HepG2 (cell line): ENCODE measurements at regions not wholly inside any gene's neighbourhood (a gene's known extent, or its start where the extent isn't known, plus 50 kb on each side); places are given as distances from the start of the nearest gene placed in this dataset.

Experiments
- ATAC-seq: fragments of 200-7000 bp; cut with Tn5 transposase; 3 replicates; pipeline ENCODE4 v1.9.1; 2020; ENCODE audit warnings: mild to moderate bottlenecking, moderate library complexity
- BruUV-seq: library from RNA; stranded (reverse); fragments of 400-500 nt; replicated peaks from 2 replicates; lab custom pipeline; 2021; lab: Mats Ljungman, UMichigan
- CTCF ChIA-PET: fragments of 300-600 bp; formaldehyde crosslinking; extraction: SDS; loops from one replicate; lab custom pipeline; 2021; ENCODE audit warnings: low total read pairs, inconsistent platforms, low intra/inter-chr PET ratio; lab: Yijun Ruan, JAX
- POLR2A ChIA-PET: fragments of 350-600 bp; sonication (Branson Sonifier 250); formaldehyde crosslinking; loops from one replicate; lab custom pipeline; 2020; ENCODE audit warnings: antibody characterized with exemption, inconsistent platforms; lab: Yijun Ruan, JAX
- DNase-seq: peaks from one replicate; pipeline ENCODE4 v3.0.0-alpha.2; 2015; ENCODE audit warnings: low spot score
- FAIRE-seq: peaks from 3 replicates; lab custom pipeline; 2011; peaks lifted over from hg19 to GRCh38; lab: Jason Lieb, UNC
- H2AFZ ChIP-seq: one replicate; pipeline ENCODE4 v1.6.1; 2011; ENCODE audit warnings: low read length, inconsistent platforms
- H3K27ac ChIP-seq: fragments of 300-600 bp; 3 replicates; pipeline ENCODE4 v1.8.0; 2011; ENCODE audit warnings: mixed run types, mild to moderate bottlenecking, mixed read lengths, low read length, inconsistent platforms; ENCODE audit not compliant: insufficient read depth; ENCODE audit errors: extremely low read length
- H3K27me3 ChIP-seq, 2 experiments: fragments of 200-600 bp in 1 of 2; 2 replicates in 1 of 2; 3 replicates in 1 of 2; pipeline versions ENCODE4 v1.6.0 to v1.8.0; 2011; ENCODE audit warnings: low read length in 2 of 2, mild to moderate bottlenecking in 2 of 2, moderate library complexity in 2 of 2, inconsistent platforms in 1 of 2; ENCODE audit not compliant: insufficient read depth in 2 of 2, control insufficient read depth in 1 of 2
- H3K36me3 ChIP-seq, 2 experiments: fragments of 200-600 bp in 1 of 2; replicated peaks in 1 of 2; 2 replicates in 1 of 2; 3 replicates in 1 of 2; pipeline versions ENCODE4 v1.5.1 to v1.8.0; 2011; ENCODE audit warnings: low read length in 2 of 2, inconsistent platforms in 1 of 2; ENCODE audit not compliant: insufficient read depth in 2 of 2, control insufficient read depth in 1 of 2
- H3K4me1 ChIP-seq: 2 replicates; pipeline ENCODE4 v1.5.1; 2012; ENCODE audit warnings: low read length, inconsistent platforms; ENCODE audit not compliant: insufficient read depth
- H3K4me2 ChIP-seq: 2 replicates; pipeline ENCODE4 v1.6.0; 2011; ENCODE audit warnings: low read depth, low read length, inconsistent platforms
- H3K4me3 ChIP-seq, 3 experiments: fragments of 200-600 bp in 1 of 3; sonication (generic), shearing (Covaris generic) in 1 of 3; replicated peaks in 1 of 3; 2 replicates each; pipeline ENCODE4 v1.5.1; 2011 to 2016; ENCODE audit warnings: low read length in 3 of 3, inconsistent platforms in 2 of 3, low read depth in 2 of 3, mild to moderate bottlenecking in 2 of 3, control low read depth in 1 of 3, mixed read lengths in 1 of 3; ENCODE audit not compliant: insufficient read depth in 1 of 3
- H3K79me2 ChIP-seq: one replicate; pipeline ENCODE4 v1.6.1; 2011; ENCODE audit warnings: low read length, inconsistent platforms; ENCODE audit not compliant: insufficient read depth
- H3K9ac ChIP-seq: 2 replicates; pipeline ENCODE4 v1.6.0; 2011; ENCODE audit warnings: mild to moderate bottlenecking, low read depth, low read length, inconsistent platforms; ENCODE audit not compliant: insufficient read depth
- H3K9me3 ChIP-seq: 2 replicates; pipeline ENCODE4 v1.5.1; 2012; ENCODE audit warnings: mild to moderate bottlenecking, low read length
- H4K20me1 ChIP-seq: 2 replicates; pipeline ENCODE4 v1.6.0; 2011; ENCODE audit warnings: inconsistent platforms, mild to moderate bottlenecking, low read length, moderate library complexity; ENCODE audit not compliant: insufficient read depth
- ADNP ChIP-seq: sonication (generic); formaldehyde crosslinking; IDR thresholded peaks from 2 replicates; pipeline ENCODE4 v1.4.0; 2020; ENCODE audit warnings: missing genetic modification reagents
- DR1 ChIP-seq: sonication (generic); formaldehyde crosslinking; IDR thresholded peaks from 2 replicates; pipeline ENCODE4 v1.8.0; 2021; ENCODE audit warnings: mild to moderate bottlenecking, missing genetic modification reagents, inconsistent platforms
- HMGA1 ChIP-seq: sonication (generic); formaldehyde crosslinking; conservative IDR thresholded peaks from 2 replicates; pipeline ENCODE4 v1.4.0; 2020; ENCODE audit warnings: missing genetic modification reagents
- NFKBIZ ChIP-seq: IDR thresholded peaks from 2 replicates; pipeline ENCODE4 v1.6.1; 2018; ENCODE audit warnings: missing genetic modification reagents, missing compliant biosample characterization
- POLR2G ChIP-seq: fragments of 200-400 bp; formaldehyde crosslinking; IDR thresholded peaks from 2 replicates; pipeline ENCODE4 v1.6.1; 2018; ENCODE audit warnings: mild to moderate bottlenecking, low read depth, low read length, moderate library complexity
- SMARCE1 ChIP-seq: fragments of 450-650 bp; IDR thresholded peaks from 2 replicates; pipeline ENCODE4 v1.6.1; 2017; ENCODE audit warnings: borderline replicate concordance
- SNRNP70 ChIP-seq: fragments of 200-400 bp; formaldehyde crosslinking; IDR thresholded peaks from 2 replicates; pipeline ENCODE4 v1.6.1; 2017; ENCODE audit warnings: mild to moderate bottlenecking, low read depth, low read length, moderate library complexity
- STAG1 ChIP-seq: sonication (generic); formaldehyde crosslinking; IDR thresholded peaks from 2 replicates; pipeline ENCODE4 v1.4.0; 2020; ENCODE audit warnings: missing genetic modification reagents
- WGBS: methylation state at CpG from one replicate; pipeline ENCODE4 v1.1.6; 2017; ENCODE audit warnings: low lambda C conversion rate; 5-methylcytosine and 5-hydroxymethylcytosine counted together
- in situ Hi-C: cut with HindIII; loops from 2 replicates; pipeline ENCODE4 v1.10.0; 2017; ENCODE audit warnings: low pct_unique_long_range_greater_than_20kb; ENCODE audit not compliant: extremely low pct_ligation_motif_present
- intact Hi-C: fragments of 100-400 bp; cut with micrococcal nuclease; formaldehyde crosslinking; loops from one replicate; pipeline ENCODE4 v1.10.0; 2022; ENCODE audit not compliant: unreplicated experiment
- TF ChIP-seq, protein P1 (sequence below): sonication (generic); formaldehyde crosslinking; IDR thresholded peaks from 2 replicates; pipeline ENCODE4 v1.5.1; 2020; ENCODE audit warnings: missing genetic modification reagents, mild to moderate bottlenecking, borderline replicate concordance

DNA sequence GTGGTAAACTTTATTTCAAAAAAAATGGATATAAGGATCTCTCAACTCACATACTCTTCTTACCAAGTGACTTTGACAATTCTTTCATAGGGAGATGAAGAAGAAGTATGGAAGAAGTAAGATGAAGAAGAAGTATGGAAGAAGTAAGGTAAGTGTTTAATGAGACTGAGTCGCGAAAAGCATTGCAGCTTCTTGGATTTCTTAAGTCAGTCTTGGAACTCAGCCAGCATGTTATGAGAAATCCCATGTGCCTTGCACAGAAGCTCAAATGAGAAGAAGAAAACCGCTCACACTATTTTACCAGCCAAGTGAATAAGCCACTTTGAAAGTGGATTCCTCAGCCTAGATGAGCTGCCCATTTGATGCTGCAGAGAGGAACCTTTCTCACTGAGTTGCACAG lies 332.0 kb upstream of the CCDC179 start:
- Histone ChIP-seq H4K20me1 (no peaks in the 10 kb centered on the region), H3K27ac (no peak overlapping the region), H3K4me2 (no peak overlapping the region), H3K4me3 (no peak overlapping the region), H3K4me1 (no peaks in the 10 kb centered on the region), H3K9ac (no peak overlapping the region), H3K9me3 (peaks cover 9% of the 10 kb centered on the region; the same call in 1 of the 2 replicates), H3K79me2 (no peaks in the 10 kb centered on the region), H3K36me3 (no peaks in the 10 kb centered on the region), H2AFZ (no peak overlapping the region), H3K27me3 (no peaks in the 10 kb centered on the region)
- ATAC-seq (no peak), FAIRE-seq (no peak), DNase-seq (no peak)
- ChIA-PET CTCF (no interaction called here), POLR2A (no interaction called here)
- 4% methylated on average over 3 of the region's 3 CpGs for WGBS
- TF ChIP-seq POLR2G (no peak), SNRNP70 (no peak), DR1 (CRISPR knock-in tag) (no peak), STAG1 (no peak), NFKBIZ (CRISPR knock-in tag) (no peak), SMARCE1 (no peak), HMGA1 (CRISPR knock-in tag) (no peak), ADNP (CRISPR knock-in tag) (no peak)
- TF ChIP-seq, protein P1, sequence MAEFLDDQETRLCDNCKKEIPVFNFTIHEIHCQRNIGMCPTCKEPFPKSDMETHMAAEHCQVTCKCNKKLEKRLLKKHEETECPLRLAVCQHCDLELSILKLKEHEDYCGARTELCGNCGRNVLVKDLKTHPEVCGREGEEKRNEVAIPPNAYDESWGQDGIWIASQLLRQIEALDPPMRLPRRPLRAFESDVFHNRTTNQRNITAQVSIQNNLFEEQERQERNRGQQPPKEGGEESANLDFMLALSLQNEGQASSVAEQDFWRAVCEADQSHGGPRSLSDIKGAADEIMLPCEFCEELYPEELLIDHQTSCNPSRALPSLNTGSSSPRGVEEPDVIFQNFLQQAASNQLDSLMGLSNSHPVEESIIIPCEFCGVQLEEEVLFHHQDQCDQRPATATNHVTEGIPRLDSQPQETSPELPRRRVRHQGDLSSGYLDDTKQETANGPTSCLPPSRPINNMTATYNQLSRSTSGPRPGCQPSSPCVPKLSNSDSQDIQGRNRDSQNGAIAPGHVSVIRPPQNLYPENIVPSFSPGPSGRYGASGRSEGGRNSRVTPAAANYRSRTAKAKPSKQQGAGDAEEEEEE (CRISPR knock-in tag) = no peak
- no TSS peak for BruUV-seq
- in situ Hi-C loops = no loop called here
- intact Hi-C loops = no loop called here
